H1 (cell line): ENCODE measurements at regions not wholly inside any gene's neighbourhood (a gene's known extent, or its start where the extent isn't known, plus 50 kb on each side); places are given as distances from the start of the nearest gene placed in this dataset.
"Not testable (repeated sequence)": the region's sequence is repeated elsewhere in the genome, so short reads cannot be mapped to it uniquely, and the experiment has no call there.

Source experiments
- CTCF ChIA-PET: fragments of 300-600 bp; sonication (Branson Sonifier 250); formaldehyde crosslinking; loops from one replicate; lab custom pipeline; 2021; ENCODE audit not compliant: partially characterized antibody; lab: Charles Lee
- POLR2A ChIA-PET: fragments of 300-600 bp; sonication (Branson Sonifier 250); formaldehyde crosslinking; loops from one replicate; lab custom pipeline; 2021; ENCODE audit warnings: inconsistent platforms; ENCODE audit not compliant: partially characterized antibody; lab: Charles Lee
- DNase-seq, 2 experiments: peaks; one replicate each; pipeline versions ENCODE4 v3.0.0 to v3.0.0-alpha.2; 2010 to 2022; ENCODE audit warnings: low spot score in 2 of 2, low read depth in 1 of 2, mixed read lengths in 1 of 2
- FAIRE-seq: peaks from 2 replicates; lab custom pipeline; 2011; peaks lifted over from hg19 to GRCh38; lab: Jason Lieb, UNC
- H2AFZ ChIP-seq: 2 replicates; pipeline ENCODE4 v1.8.1; 2012; ENCODE audit warnings: low read length, inconsistent platforms
- H2AK5ac ChIP-seq: 2 replicates; pipeline ENCODE4 v1.6.1; 2013; ENCODE audit warnings: low read depth, low read length
- H2BK120ac ChIP-seq: replicated peaks from 2 replicates; pipeline ENCODE3; 2013; ENCODE audit warnings: low read depth, low read length, inconsistent platforms
- H2BK12ac ChIP-seq: 2 replicates; pipeline ENCODE4 v1.6.1; 2013; ENCODE audit warnings: low read depth, low read length
- H2BK15ac ChIP-seq: 2 replicates; pipeline ENCODE4 v1.6.1; 2013; ENCODE audit warnings: low read length
- H2BK20ac ChIP-seq: 2 replicates; pipeline ENCODE4 v1.6.1; 2013; ENCODE audit warnings: low read length
- H2BK5ac ChIP-seq: 2 replicates; pipeline ENCODE4 v1.6.1; 2013; ENCODE audit warnings: low read depth, low read length
- H3K14ac ChIP-seq: 2 replicates; pipeline ENCODE4 v1.6.1; 2013; ENCODE audit warnings: inconsistent platforms; ENCODE audit not compliant: insufficient read length
- H3K18ac ChIP-seq: 2 replicates; pipeline ENCODE4 v1.6.1; 2013; ENCODE audit warnings: low read length; ENCODE audit errors: extremely low read depth
- H3K23ac ChIP-seq: 2 replicates; pipeline ENCODE4 v1.6.1; 2013; ENCODE audit warnings: inconsistent platforms; ENCODE audit not compliant: insufficient read length
- H3K23me2 ChIP-seq: 2 replicates; pipeline ENCODE4 v1.6.1; 2013; ENCODE audit warnings: low read depth, low read length
- H3K27ac ChIP-seq: 2 replicates; pipeline ENCODE4 v1.6.1; 2011; ENCODE audit warnings: low read depth, low read length, inconsistent platforms
- H3K27me3 ChIP-seq, 4 experiments: replicated peaks in 1 of 4; 1 replicate in 1 of 4; 2 replicates in 3 of 4; pipeline versions ENCODE4 v1.6.1 to v1.8.1; 2011 to 2013; ENCODE audit warnings: low read length in 3 of 4, mild to moderate bottlenecking in 3 of 4, inconsistent platforms in 2 of 4, mixed read lengths in 2 of 4, moderate library complexity in 1 of 4; ENCODE audit not compliant: control insufficient read depth in 3 of 4, insufficient read depth in 3 of 4; ENCODE audit errors: extremely low read depth in 1 of 4
- H3K36me3 ChIP-seq, 4 experiments: 2 replicates each; pipeline versions ENCODE4 v1.6.1 to v1.8.1; 2011 to 2013; ENCODE audit warnings: mild to moderate bottlenecking in 4 of 4, low read length in 3 of 4, moderate library complexity in 2 of 4, control low read depth in 1 of 4, inconsistent platforms in 1 of 4; ENCODE audit not compliant: insufficient read depth in 4 of 4, control insufficient read depth in 2 of 4
- H3K4ac ChIP-seq: replicated peaks from 2 replicates; pipeline ENCODE3; 2013; ENCODE audit warnings: low read length, low read depth, mixed read lengths, inconsistent platforms; ENCODE audit not compliant: insufficient read length
- H3K4me1 ChIP-seq, 4 experiments: replicated peaks in 1 of 4; 1 replicate in 1 of 4; 2 replicates in 3 of 4; pipeline versions ENCODE4 v1.6.1 to v1.8.1; 2011 to 2013; ENCODE audit warnings: low read length in 3 of 4, inconsistent platforms in 2 of 4, mixed read lengths in 1 of 4; ENCODE audit not compliant: insufficient read depth in 4 of 4, control insufficient read depth in 3 of 4
- H3K4me2 ChIP-seq, 2 experiments: 2 replicates each; pipeline versions ENCODE4 v1.6.1 to v1.8.1; 2011 to 2013; ENCODE audit warnings: low read depth in 2 of 2, low read length in 2 of 2, control low read depth in 1 of 2, inconsistent platforms in 1 of 2, mild to moderate bottlenecking in 1 of 2; ENCODE audit not compliant: insufficient read depth in 1 of 2
- H3K4me3 ChIP-seq, 4 experiments: fragments of 200-600, 300-600 bp in 1 of 4; sonication (generic), shearing (Covaris generic), sonication (Bioruptor Twin) in 1 of 4; 2 replicates each; pipeline versions ENCODE4 v1.5.1 to v1.8.1; 2011 to 2016; ENCODE audit warnings: low read length in 4 of 4, low read depth in 3 of 4, control low read depth in 2 of 4, inconsistent platforms in 2 of 4, mild to moderate bottlenecking in 2 of 4, mixed read lengths in 1 of 4, moderate library complexity in 1 of 4; ENCODE audit not compliant: insufficient read depth in 2 of 4; ENCODE audit errors: extremely low read depth in 1 of 4
- H3K56ac ChIP-seq: replicated peaks from 2 replicates; pipeline ENCODE3; 2013; ENCODE audit warnings: low read depth, mild to moderate bottlenecking, mixed read lengths, low read length, inconsistent platforms; ENCODE audit not compliant: insufficient read length
- H3K79me1 ChIP-seq: 2 replicates; pipeline ENCODE4 v1.6.1; 2013; ENCODE audit warnings: low read depth, low read length, control low read depth
- H3K79me2 ChIP-seq, 2 experiments: 2 replicates each; pipeline versions ENCODE4 v1.6.1 to v1.8.1; 2012 to 2013; ENCODE audit warnings: low read length in 2 of 2, mild to moderate bottlenecking in 2 of 2, inconsistent platforms in 1 of 2; ENCODE audit not compliant: insufficient read depth in 2 of 2, control insufficient read depth in 1 of 2
- H3K9ac ChIP-seq, 4 experiments: replicated peaks in 1 of 4; 1 replicate in 1 of 4; 2 replicates in 3 of 4; pipeline versions ENCODE4 v1.6.1 to v1.8.1; 2011 to 2013; ENCODE audit warnings: low read depth in 3 of 4, low read length in 3 of 4, control low read depth in 2 of 4, mild to moderate bottlenecking in 2 of 4, moderate library complexity in 2 of 4, inconsistent platforms in 1 of 4; ENCODE audit errors: extremely low read depth in 1 of 4
- H3K9me3 ChIP-seq, 2 experiments: 2 replicates each; pipeline versions ENCODE4 v1.6.1 to v1.8.1; 2012 to 2013; ENCODE audit warnings: mild to moderate bottlenecking in 2 of 2, moderate library complexity in 2 of 2, control low read depth in 1 of 2, inconsistent platforms in 1 of 2, low read depth in 1 of 2, low read length in 1 of 2, mixed read lengths in 1 of 2; ENCODE audit not compliant: insufficient read depth in 2 of 2
- H4K20me1 ChIP-seq, 2 experiments: replicated peaks in 1 of 2; 2 replicates each; pipeline versions ENCODE3 to v1.8.1; 2011 to 2013; ENCODE audit warnings: inconsistent platforms in 2 of 2, low read length in 2 of 2, mild to moderate bottlenecking in 1 of 2; ENCODE audit not compliant: insufficient read depth in 2 of 2, control insufficient read depth in 1 of 2
- H4K5ac ChIP-seq: 2 replicates; pipeline ENCODE4 v1.6.1; 2013; ENCODE audit warnings: low read length, low read depth, mixed read lengths, inconsistent platforms; ENCODE audit not compliant: insufficient read length
- H4K8ac ChIP-seq: 2 replicates; pipeline ENCODE4 v1.8.0; 2013; ENCODE audit warnings: mild to moderate bottlenecking, moderate library complexity, low read length, inconsistent platforms; ENCODE audit not compliant: insufficient read depth; ENCODE audit errors: extremely low read depth
- H4K91ac ChIP-seq: replicated peaks from 2 replicates; pipeline ENCODE3; 2013; ENCODE audit warnings: low read length, mixed read lengths, inconsistent platforms; ENCODE audit not compliant: insufficient read length
- CBX8 ChIP-seq: fragments of 300-800, 300-1000 bp; sonication (generic); IDR thresholded peaks from 2 replicates; pipeline ENCODE4 v1.7.1; 2016; ENCODE audit warnings: low read depth, low read length, borderline replicate concordance
- WGBS, 2 experiments: shearing (Covaris generic) in 1 of 2; methylation state at CpG; one replicate each; pipeline versions ENCODE4 v1.1.6 to v1.1.7; 2013 to 2015; ENCODE audit warnings: low lambda C conversion rate in 2 of 2, mixed read lengths in 2 of 2, inconsistent platforms in 1 of 2, low coverage in 1 of 2, missing lambda C conversion rate in 1 of 2; ENCODE audit not compliant: insufficient replicate concordance in 2 of 2, insufficient coverage in 1 of 2, insufficient read length in 1 of 2; ENCODE audit errors: extremely low coverage in 1 of 2, missing lambda C conversion rate in 1 of 2; 5-methylcytosine and 5-hydroxymethylcytosine counted together

DNA sequence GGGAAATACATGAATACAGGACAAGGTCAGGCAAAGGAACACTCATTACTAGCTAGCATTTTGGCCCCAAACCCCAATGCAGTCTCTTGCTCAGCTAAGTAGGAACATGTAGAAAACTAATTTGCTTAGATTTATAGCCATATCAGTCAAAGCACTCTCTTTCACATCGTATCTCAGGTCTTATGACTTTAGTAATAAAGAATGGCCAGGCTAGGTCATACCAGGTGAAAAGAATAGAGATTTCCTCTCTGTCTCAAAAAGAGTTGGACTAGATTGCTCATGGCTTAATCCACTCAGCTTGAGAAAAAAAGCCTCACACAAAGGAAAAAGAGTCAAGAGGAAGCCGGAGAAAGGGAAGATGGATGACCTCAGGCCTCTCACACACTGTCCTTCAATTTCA, 772.7 kb upstream of the SEMA6A start:
- Histone ChIP-seq H3K14ac (no peak overlapping the region), H4K8ac (no peak overlapping the region), H2BK15ac (no peak overlapping the region), H3K9ac (no peak overlapping the region), H3K23me2 (no peaks in the 10 kb centered on the region), H2AFZ (peak overlapping the region; percentile 31; the same call in 1 of the 2 replicates), H3K79me2 (no peaks in the 10 kb centered on the region), H3K36me3 (no peaks in the 10 kb centered on the region), H3K4me3 (no peak overlapping the region), H3K27ac (peak overlapping the region; percentile 15; the same call in 1 of the 2 replicates), H4K91ac (no peak overlapping the region), H3K4me2 (no peak overlapping the region), H3K4ac (no peak overlapping the region), H3K23ac (no peak overlapping the region), H2BK120ac (no peak overlapping the region), H3K9me3 (no peaks in the 10 kb centered on the region), H2AK5ac (no peak overlapping the region), H3K27me3 (no peaks in the 10 kb centered on the region), H4K5ac (no peak overlapping the region), H3K56ac (no peak overlapping the region), H3K4me1 (no peaks in the 10 kb centered on the region), H2BK12ac (no peak overlapping the region), H4K20me1 (no peaks in the 10 kb centered on the region), H3K18ac (no peak overlapping the region), H3K79me1 (no peaks in the 10 kb centered on the region), H2BK20ac (no peak overlapping the region), H2BK5ac (no peak overlapping the region)
- ChIA-PET CTCF (no interaction called here), POLR2A (no interaction called here)
- WGBS, 2 experiments = 86% methylated on average over 2 of the region's 2 CpGs; no CpG with 5 or more reads in 1 of the 2 experiments
- DNase-seq (no peak), FAIRE-seq (no peak)
- TF ChIP-seq CBX8 = no peak

DNA sequence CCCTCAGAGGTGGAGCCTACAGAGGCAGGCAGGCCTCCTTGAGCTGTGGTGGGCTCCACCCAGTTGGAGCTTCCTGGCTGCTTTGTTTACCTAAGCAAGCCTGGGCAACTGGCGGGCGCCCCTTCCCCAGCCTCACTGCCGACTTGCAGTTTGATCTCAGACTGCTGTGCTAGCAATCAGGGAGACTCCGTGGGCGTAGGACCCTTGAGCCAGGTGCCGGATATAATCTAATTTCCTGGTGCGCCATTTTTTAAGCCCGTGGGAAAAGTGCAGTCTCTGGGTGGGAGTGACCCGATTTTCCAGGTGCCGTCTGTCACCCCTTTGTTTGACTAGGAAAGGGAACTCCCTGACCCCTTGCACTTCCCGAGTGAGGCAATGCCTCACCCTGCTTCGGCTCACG, 769.1 kb upstream of the SEMA6A start:
- DNase-seq = peak in 1 of 2 experiments; percentile 53
- H3K79me1 ChIP-seq, H3K27me3 ChIP-seq, CTCF ChIA-PET, H2AK5ac ChIP-seq, H3K14ac ChIP-seq, H4K20me1 ChIP-seq, H4K8ac ChIP-seq, H2BK20ac ChIP-seq, POLR2A ChIA-PET, H3K23ac ChIP-seq, H2BK15ac ChIP-seq, H3K36me3 ChIP-seq, H3K27ac ChIP-seq, H3K4ac ChIP-seq, H2AFZ ChIP-seq, H3K56ac ChIP-seq, H3K79me2 ChIP-seq, H2BK12ac ChIP-seq, H2BK5ac ChIP-seq, H3K9ac ChIP-seq, H4K91ac ChIP-seq, H3K4me2 ChIP-seq, H3K18ac ChIP-seq, H3K23me2 ChIP-seq, FAIRE-seq, H2BK120ac ChIP-seq, H3K4me1 ChIP-seq, H3K4me3 ChIP-seq, H4K5ac ChIP-seq, H3K9me3 ChIP-seq: not testable (repeated sequence)
- 76% methylated on average over 7 of the region's 13 CpGs; no CpG with 5 or more reads in 1 of the 2 experiments for WGBS, 2 experiments
